Stimulated activated CD8-positive, alpha-beta memory T cell treated with anti-CD3 and anti-CD28 coated beads, Interleukin-15, amount 100 ng/mL, for 48 hours (primary cell): ENCODE measurements at regions not wholly inside any gene's neighbourhood (a gene's known extent, or its start where the extent isn't known, plus 50 kb on each side); places are given as distances from the start of the nearest gene placed in this dataset.
"Not testable (repeated sequence)": the region's sequence is repeated elsewhere in the genome, so short reads cannot be mapped to it uniquely, and the experiment has no call there.

Experiments used
- DNase-seq, 2 donors: peaks; one replicate each; pipeline ENCODE4 v3.0.0-alpha.2; 2020; ENCODE audit warnings: low read depth in 2 of 2

DNA sequence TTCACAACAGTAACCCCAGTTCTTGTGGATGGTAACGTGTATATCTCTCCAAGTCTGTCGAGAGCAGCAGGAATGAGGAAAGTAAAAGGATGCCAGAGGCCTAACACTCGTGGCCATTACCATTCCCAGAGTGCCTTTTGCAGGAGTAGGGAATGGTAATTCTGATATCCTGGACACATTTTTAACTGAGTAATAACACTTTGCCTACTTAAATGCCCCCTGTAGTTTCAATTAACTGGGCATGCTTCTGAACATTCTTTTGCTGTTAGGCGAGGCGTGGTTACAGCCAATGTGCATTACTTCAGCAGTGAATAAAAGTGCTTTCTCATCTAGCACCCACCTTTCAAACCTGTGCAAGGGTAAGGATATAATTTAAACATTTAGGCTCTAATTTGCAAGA is 258.5 kb upstream of the ADGRL2 start:
- DNase-seq, result no peak

- no peak for DNase-seq
These were observed 260.5 kb upstream of the ADGRL2 start for GRCh38 chr1:81540216-81540615.

DNA sequence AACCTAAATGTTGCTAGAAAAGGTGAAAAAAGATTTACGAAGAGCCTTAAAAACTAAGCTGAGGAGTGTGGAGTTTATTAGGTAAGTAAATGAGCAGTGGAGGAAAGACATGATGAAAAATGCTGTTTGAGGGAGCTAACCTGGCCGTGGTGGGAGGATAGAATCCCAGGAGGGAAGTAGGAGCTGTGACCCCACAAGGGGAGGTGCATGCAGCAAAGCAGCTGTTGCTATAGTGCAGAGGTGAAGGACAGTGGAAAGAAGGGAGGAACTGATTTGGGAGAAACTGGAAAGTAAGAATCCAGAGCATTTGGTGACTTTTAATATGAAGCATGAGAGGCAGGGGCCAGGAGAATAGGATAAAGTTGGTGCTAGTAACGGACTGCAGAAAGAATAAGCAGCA is 271.7 kb upstream of the ADGRL2 start:
- no peak for DNase-seq

DNA sequence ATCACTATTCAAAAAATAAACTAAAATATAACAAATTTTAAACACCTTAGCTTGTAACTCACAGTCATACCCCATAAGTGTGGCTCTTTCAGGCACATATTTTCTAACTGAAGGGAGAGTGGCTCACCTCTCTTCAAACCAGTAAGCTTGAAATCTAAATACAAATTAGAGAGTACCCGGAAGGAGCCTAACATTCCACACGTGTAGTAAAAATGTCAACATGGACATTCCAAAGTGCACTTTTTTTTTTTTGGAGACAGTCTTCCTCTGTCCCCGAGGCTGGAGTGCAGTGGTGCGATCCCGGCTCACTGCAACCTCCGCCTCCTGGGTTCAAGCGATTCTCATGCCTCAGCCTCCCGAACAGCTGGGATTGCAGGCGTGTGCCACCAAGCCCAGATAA is 275.6 kb upstream of the ADGRL2 start:
- no peak for DNase-seq

DNA sequence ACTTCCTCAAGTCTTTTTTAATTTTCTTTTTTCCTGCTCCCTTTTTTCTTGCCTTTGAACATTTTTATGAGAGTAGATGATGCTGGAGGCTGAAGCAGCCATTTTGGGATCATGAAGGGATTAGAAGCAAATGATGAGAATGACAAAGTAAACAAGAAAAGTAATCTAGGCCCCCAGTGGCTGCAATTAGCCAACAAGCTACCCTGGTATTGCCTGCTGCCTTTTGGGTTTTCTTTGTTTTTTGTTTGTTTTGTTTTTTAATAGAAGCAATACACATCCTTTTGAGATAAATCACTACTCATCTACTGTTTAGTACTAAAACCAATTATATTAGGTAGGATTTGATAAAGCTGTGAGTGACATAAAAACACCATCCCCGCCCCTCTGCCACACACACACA is 280.7 kb upstream of the ADGRL2 start:
- DNase-seq, result no peak

- DNase-seq, result no peak
These were observed 282.7 kb upstream of the ADGRL2 start for GRCh38 chr1:81517987-81518386.

DNA sequence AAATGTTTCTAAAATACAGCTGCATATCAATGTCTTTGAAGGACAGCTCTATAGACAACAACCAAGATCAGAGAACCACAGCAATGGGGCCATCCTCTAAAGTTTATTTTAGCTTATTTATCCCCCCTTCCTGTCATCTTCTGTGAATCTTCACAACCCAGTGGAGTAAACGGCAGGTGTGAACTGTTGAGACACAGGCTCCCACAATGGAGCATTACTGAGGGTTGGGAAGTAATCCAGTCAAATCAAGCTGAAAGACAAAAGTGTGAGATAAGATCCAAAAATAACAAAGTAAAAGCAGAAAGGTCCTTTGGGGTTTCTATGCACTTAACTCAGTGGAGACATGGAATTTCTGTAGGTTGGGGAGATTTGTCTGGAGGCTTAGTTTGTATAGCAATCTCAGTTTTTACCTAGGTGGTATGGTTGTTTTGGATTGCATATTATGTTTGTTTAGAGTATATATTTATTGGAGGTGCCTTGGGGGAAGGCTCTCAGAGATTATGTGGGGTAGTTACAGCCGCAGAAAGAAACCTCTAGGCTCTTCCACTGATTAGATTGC is 286.9 kb upstream of the ADGRL2 start:
- no peak for DNase-seq

GRCh38 chr1:81512252-81513003 is 288.3 kb upstream of the ADGRL2 start:
- DNase-seq, result no peak

DNA sequence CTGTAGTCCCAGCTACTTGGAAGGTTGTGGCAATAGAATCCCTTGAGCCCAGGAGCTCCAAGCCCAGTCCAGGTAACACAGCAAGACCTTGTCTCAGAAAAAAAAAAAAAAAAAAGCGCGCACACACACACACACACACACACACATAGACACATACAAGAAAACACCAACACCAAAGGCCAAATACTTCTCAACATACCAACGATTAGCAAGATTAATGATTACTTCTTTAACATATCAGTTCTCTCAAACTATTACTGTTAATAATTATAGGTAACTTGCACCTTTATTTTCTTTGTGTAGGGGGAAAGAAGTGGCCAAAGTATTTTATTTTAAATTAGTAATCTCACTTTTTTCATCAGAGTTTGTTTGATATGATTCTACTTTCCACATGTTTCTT is 289.5 kb upstream of the ADGRL2 start:
- DNase-seq, result no peak

DNA sequence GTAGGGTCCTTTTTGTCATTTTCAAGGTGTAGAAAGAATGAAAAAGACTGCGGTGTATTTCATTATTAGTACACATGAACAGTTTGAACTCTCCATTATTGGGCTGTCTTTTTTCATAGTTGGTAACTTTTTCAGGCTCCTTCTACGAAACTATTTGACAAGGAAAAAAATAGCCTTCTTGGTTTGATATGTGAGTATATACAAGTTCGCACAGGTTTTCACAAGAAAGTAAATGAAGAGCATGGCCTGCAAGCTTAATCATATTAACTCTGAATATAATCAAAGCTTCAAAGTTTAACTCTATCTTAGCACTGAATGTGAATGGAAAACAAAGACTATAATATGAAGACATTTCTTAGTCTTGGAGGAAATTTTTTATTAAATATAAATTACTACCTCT is 290.0 kb upstream of the ADGRL2 start:
- no peak for DNase-seq

- no peak for DNase-seq
These were observed 291.1 kb upstream of the ADGRL2 start for GRCh38 chr1:81509594-81509993.

- no peak for DNase-seq
These were observed 294.0 kb upstream of the ADGRL2 start for GRCh38 chr1:81506699-81507098.

GRCh38 chr1:81505831-81506230 is 294.9 kb upstream of the ADGRL2 start:
- DNase-seq, result no peak

- DNase-seq, result not testable (repeated sequence)
These were observed 295.9 kb upstream of the ADGRL2 start for GRCh38 chr1:81504820-81505219.

GRCh38 chr1:81502705-81503104 is 298.0 kb upstream of the ADGRL2 start:
- not testable (repeated sequence) for DNase-seq

DNA sequence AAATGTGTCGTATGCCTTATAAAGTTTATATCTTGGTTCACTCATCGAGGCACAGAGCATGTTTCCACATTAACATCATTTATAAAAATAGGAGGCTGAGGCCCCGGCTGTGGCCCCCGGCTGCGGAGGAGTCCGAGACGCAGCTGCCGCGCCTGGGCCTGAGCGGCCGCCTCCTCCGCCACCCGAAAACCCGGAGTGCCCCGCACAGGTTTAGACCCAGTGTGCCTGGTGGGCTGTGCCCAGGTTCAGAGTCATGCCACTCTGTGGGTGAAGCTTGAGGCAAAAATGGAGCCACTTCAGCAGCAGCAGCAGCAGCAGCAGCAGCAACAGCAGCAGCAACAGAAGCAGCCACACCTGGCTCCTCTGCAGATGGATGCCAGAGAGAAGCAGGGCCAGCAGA is 299.2 kb upstream of the ADGRL2 start:
- not testable (repeated sequence) for DNase-seq

- DNase-seq, result no peak
These were observed 301.2 kb upstream of the ADGRL2 start for GRCh38 chr1:81499487-81499886.

GRCh38 chr1:81498471-81499462 is 302.0 kb upstream of the ADGRL2 start:
- no peak for DNase-seq

- no peak for DNase-seq
These were observed 304.4 kb upstream of the ADGRL2 start for GRCh38 chr1:81496349-81496748.

DNA sequence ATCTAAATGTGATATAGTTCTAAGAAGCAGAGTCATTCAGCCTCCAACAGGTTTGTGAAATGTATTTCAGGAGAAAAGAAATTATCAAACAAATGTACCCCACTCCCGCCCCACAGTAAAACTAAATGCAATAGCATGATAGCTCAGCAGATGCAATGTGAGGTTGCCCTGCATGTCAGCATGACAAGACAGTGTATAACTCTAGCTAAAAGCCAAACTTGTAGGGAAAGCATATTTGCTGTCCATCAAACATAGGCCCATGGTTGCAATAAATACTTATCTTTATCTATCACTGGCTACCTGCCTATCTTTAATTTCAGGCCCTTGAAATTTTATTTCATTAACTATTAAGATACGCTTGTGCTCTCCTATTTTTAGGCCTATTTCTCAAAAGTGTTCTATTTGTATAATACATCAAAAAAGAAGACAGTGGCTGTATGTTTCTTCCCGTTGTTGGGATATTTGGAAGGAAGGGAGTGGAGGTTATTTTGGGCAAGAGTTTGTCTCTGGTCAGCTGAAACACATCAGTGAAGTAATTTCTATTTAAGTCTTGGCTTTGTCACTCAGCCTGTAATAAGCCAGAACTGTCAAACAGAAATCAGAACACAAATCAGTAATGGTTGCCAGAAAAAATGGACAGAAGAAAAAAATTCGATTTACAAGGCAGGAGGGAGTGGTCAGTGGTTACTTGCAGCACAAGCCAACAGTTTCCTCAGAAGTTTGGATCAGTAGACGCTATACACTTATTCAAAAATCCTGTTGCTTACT is 307.4 kb upstream of the ADGRL2 start:
- DNase-seq, result no peak

- DNase-seq, result no peak
These were observed 308.1 kb upstream of the ADGRL2 start for GRCh38 chr1:81492628-81493027.

GRCh38 chr1:81490614-81491013 is 310.1 kb upstream of the ADGRL2 start:
- no peak for DNase-seq
